ENCODE measurements at regions not wholly inside any gene's neighbourhood (a gene's known extent, or its start where the extent isn't known, plus 50 kb on each side); places are given as distances from the start of the nearest gene placed in this dataset.

DNA sequence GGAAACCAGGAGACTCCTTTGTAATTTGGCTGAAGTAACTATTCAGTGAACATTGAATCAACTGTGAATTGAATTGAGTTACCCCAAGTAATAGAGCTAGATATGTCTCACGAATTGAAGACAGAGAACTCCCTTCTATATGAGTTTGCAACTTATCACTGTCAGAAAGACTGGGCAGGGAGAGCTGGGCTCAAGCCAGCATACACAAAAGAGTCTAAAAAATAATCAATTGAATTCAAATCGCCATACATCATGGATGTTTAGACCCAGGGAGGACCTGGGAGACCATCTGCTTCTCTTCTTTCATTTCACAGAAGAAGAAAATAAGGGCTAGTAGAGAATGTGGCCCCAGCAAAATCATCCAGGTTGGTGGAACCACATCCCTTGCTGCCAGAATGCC is 503.1 kb upstream of the AUTS2 start:
- Histone ChIP-seq H3K9me3 (ENCODE audit: insufficient read depth in 2 of 2, low read depth in 1 of 2, low read length in 1 of 2) (peaks cover 16 to 22% of the 10 kb centered on the region in 2 experiments), H4K8ac (ENCODE audit: extremely low read depth, insufficient read depth, low read length) (no peak overlapping the region), H3K36me3 (ENCODE audit: control insufficient read depth in 2 of 4, insufficient read depth in 4 of 4, low read length in 3 of 4) (peaks cover 0 to 3% (median 0%) of the 10 kb centered on the region in 4 experiments; a peak in 1 of 8 replicates), H3K27me3 (replicated peaks in 1 of 4; ENCODE audit: control insufficient read depth in 3 of 4, extremely low read depth in 1 of 4, insufficient read depth in 3 of 4, low read length in 3 of 4) (peaks cover 0 to 2% (median 0%) of the 10 kb centered on the region in 4 experiments; a peak in 1 of 7 replicates), H3K14ac (ENCODE audit: insufficient read length) (no peak overlapping the region), H2AFZ (ENCODE audit: low read length) (no peak overlapping the region), H4K5ac (ENCODE audit: insufficient read length, low read depth, low read length) (no peak overlapping the region), H2BK15ac (ENCODE audit: low read length) (no peak overlapping the region), H3K4me1 (replicated peaks in 1 of 4; ENCODE audit: control insufficient read depth in 3 of 4, insufficient read depth in 4 of 4, low read length in 3 of 4) (no peaks in the 10 kb centered on the region), H2BK20ac (ENCODE audit: low read length) (no peak overlapping the region), H3K27ac (ENCODE audit: low read depth, low read length) (no peak overlapping the region), H3K79me1 (ENCODE audit: low read depth, low read length) (no peaks in the 10 kb centered on the region), H4K20me1 (replicated peaks in 1 of 2; ENCODE audit: control insufficient read depth in 1 of 2, insufficient read depth in 2 of 2, low read length in 2 of 2) (no peaks in the 10 kb centered on the region), H3K23me2 (ENCODE audit: low read depth, low read length) (no peaks in the 10 kb centered on the region), H3K18ac (ENCODE audit: extremely low read depth, low read length) (no peak overlapping the region), H3K4ac (replicated peaks; ENCODE audit: insufficient read length, low read depth, low read length) (no peak overlapping the region), H3K4me3 (ENCODE audit: extremely low read depth in 1 of 4, insufficient read depth in 2 of 4, low read depth in 3 of 4, low read length in 4 of 4) (no peak overlapping the region), H3K4me2 (ENCODE audit: insufficient read depth in 1 of 2, low read depth in 2 of 2, low read length in 2 of 2) (no peak overlapping the region), H3K23ac (ENCODE audit: insufficient read length) (no peak overlapping the region), H3K56ac (replicated peaks; ENCODE audit: insufficient read length, low read depth, low read length) (no peak overlapping the region), H3K79me2 (ENCODE audit: control insufficient read depth in 1 of 2, insufficient read depth in 2 of 2, low read length in 2 of 2) (no peaks in the 10 kb centered on the region), H2BK120ac (replicated peaks; ENCODE audit: low read depth, low read length) (no peak overlapping the region), H2AK5ac (ENCODE audit: low read depth, low read length) (no peak overlapping the region), H2BK5ac (ENCODE audit: low read depth, low read length) (no peak overlapping the region), H2BK12ac (ENCODE audit: low read depth, low read length) (no peak overlapping the region), H4K91ac (replicated peaks; ENCODE audit: insufficient read length, low read length) (no peak overlapping the region), H3K9ac (replicated peaks in 1 of 4; ENCODE audit: extremely low read depth in 1 of 4, low read depth in 3 of 4, low read length in 3 of 4) (no peak overlapping the region)
- POLR2A ChIA-PET (ENCODE audit: partially characterized antibody): no interaction called here
- FAIRE-seq: no peak
- DNase-seq (ENCODE audit: low read depth in 1 of 2, low spot score in 2 of 2): no peak
- CTCF ChIA-PET (ENCODE audit: partially characterized antibody): no interaction called here
- 95% methylated on average over 2 of the region's 2 CpGs; no CpG with 5 or more reads in 1 of the 2 experiments for WGBS, 2 experiments (ENCODE audit: extremely low coverage in 1 of 2, insufficient coverage in 1 of 2, insufficient read length in 1 of 2, insufficient replicate concordance in 2 of 2, low coverage in 1 of 2, low lambda C conversion rate in 2 of 2, missing lambda C conversion rate in 1 of 2)
- TF ChIP-seq KDM1A (IDR thresholded peaks at IDR 0.05; ENCODE audit: borderline replicate concordance, low read length) (no peak), EP300 (IDR thresholded peaks at IDR 0.05; ENCODE audit: borderline replicate concordance in 1 of 2, low read depth in 2 of 2, low read length in 2 of 2) (no peak), YY1 (IDR thresholded peaks at IDR 0.05; ENCODE audit: low read depth, low read length) (no peak), GABPA (IDR thresholded peaks at IDR 0.05; ENCODE audit: borderline replicate concordance, insufficient read depth, low read length) (no peak), ASH2L (IDR thresholded peaks at IDR 0.05; ENCODE audit: low read length) (no peak), KDM4A (IDR thresholded peaks at IDR 0.05; ENCODE audit: low read depth, low read length, severe bottlenecking) (no peak), CREB1 (IDR thresholded peaks at IDR 0.05) (no peak), RXRA (IDR thresholded peaks at IDR 0.05; ENCODE audit: insufficient read depth, low read depth, low read length) (no peak), SUZ12 (IDR thresholded peaks at IDR 0.05; ENCODE audit: low read length) (no peak), ZNF274 (IDR thresholded peaks at IDR 0.05; ENCODE audit: borderline replicate concordance, extremely low read depth, low read length) (no peak), FOSL1 (IDR thresholded peaks at IDR 0.05; ENCODE audit: insufficient read depth, low read depth, low read length) (no peak), SIRT6 (IDR thresholded peaks at IDR 0.05; ENCODE audit: low read length) (no peak), CBX8 (IDR thresholded peaks at IDR 0.05; ENCODE audit: borderline replicate concordance, low read depth, low read length) (no peak), HDAC2 (IDR thresholded peaks at IDR 0.05; ENCODE audit: borderline replicate concordance in 1 of 2, low read depth in 2 of 2, low read length in 2 of 2) (no peak), POLR2AphosphoS5 (IDR thresholded peaks at IDR 0.05; ENCODE audit: low read depth, low read length) (no peak), TBP (IDR thresholded peaks at IDR 0.05; ENCODE audit: low read depth, low read length) (no peak)

Measured in H1 (cell line).